DND-41 (cell line): ENCODE measurements at regions not wholly inside any gene's neighbourhood (a gene's known extent, or its start where the extent isn't known, plus 50 kb on each side); places are given as distances from the start of the nearest gene placed in this dataset.

ENCODE experiments used
- ATAC-seq: fragments of 200-7000 bp; cut with Tn5 transposase; 3 replicates; pipeline ENCODE4 v1.9.1; 2021; ENCODE audit warnings: low read depth; ENCODE audit not compliant: insufficient read depth
- DNase-seq: peaks from one replicate; pipeline ENCODE4 v3.0.0-alpha.2; 2020
- H2AFZ ChIP-seq: 2 replicates; pipeline ENCODE4 v1.6.0; 2012; ENCODE audit warnings: low read depth, low read length
- H3K27ac ChIP-seq: 2 replicates; pipeline ENCODE4 v1.5.1; 2012; ENCODE audit warnings: low read length, inconsistent platforms
- H3K27me3 ChIP-seq: fragments of 200-600 bp; sonication (generic); 2 replicates; pipeline ENCODE4 v1.6.0; 2012; ENCODE audit warnings: low read length, mild to moderate bottlenecking, inconsistent platforms; ENCODE audit not compliant: insufficient read depth, poor library complexity
- H3K36me3 ChIP-seq: 2 replicates; pipeline ENCODE4 v1.5.1; 2012; ENCODE audit warnings: low read length, inconsistent platforms; ENCODE audit not compliant: insufficient read depth
- H3K4me1 ChIP-seq: 2 replicates; pipeline ENCODE4 v1.5.1; 2012; ENCODE audit warnings: mild to moderate bottlenecking, low read length; ENCODE audit not compliant: insufficient read depth
- H3K4me2 ChIP-seq: 2 replicates; pipeline ENCODE4 v1.6.0; 2012; ENCODE audit warnings: mild to moderate bottlenecking, moderate library complexity, low read length, inconsistent platforms; ENCODE audit not compliant: insufficient read depth
- H3K4me3 ChIP-seq, 2 experiments: fragments of 200-600 bp in 1 of 2; shearing (Covaris generic) in 1 of 2; 2 replicates each; pipeline ENCODE4 v1.5.1; 2012 to 2016; ENCODE audit warnings: inconsistent platforms in 2 of 2, low read length in 2 of 2, mild to moderate bottlenecking in 2 of 2, low read depth in 1 of 2, moderate library complexity in 1 of 2
- H3K79me2 ChIP-seq: 2 replicates; pipeline ENCODE4 v1.6.0; 2012; ENCODE audit warnings: low read length, inconsistent platforms; ENCODE audit not compliant: insufficient read depth
- H3K9ac ChIP-seq: 2 replicates; pipeline ENCODE4 v1.6.0; 2012; ENCODE audit warnings: low read depth, mild to moderate bottlenecking, inconsistent platforms, low read length, moderate library complexity
- H3K9me3 ChIP-seq: 2 replicates; pipeline ENCODE4 v1.5.1; 2012; ENCODE audit warnings: low read length, moderate library complexity, mild to moderate bottlenecking, inconsistent platforms; ENCODE audit not compliant: insufficient read depth, severe bottlenecking
- H4K20me1 ChIP-seq: 2 replicates; pipeline ENCODE4 v1.6.0; 2012; ENCODE audit warnings: low read length; ENCODE audit not compliant: insufficient read depth
- EZH2 ChIP-seq: IDR thresholded peaks from 3 replicates; pipeline ENCODE4 v1.6.1; 2012; ENCODE audit warnings: borderline replicate concordance, low read depth, mild to moderate bottlenecking, moderate library complexity, low read length, inconsistent platforms; ENCODE audit not compliant: severe bottlenecking
- TF ChIP-seq, protein P1 (sequence below): IDR thresholded peaks from 2 replicates; pipeline ENCODE4 v1.5.1; 2012; ENCODE audit warnings: borderline replicate concordance, low read length, moderate library complexity, mild to moderate bottlenecking; ENCODE audit not compliant: poor library complexity, severe bottlenecking; ENCODE audit errors: extremely low read depth

- no peak overlapping the region for H3K4me2 ChIP-seq
- ATAC-seq = no peak
- TF ChIP-seq, protein P1, sequence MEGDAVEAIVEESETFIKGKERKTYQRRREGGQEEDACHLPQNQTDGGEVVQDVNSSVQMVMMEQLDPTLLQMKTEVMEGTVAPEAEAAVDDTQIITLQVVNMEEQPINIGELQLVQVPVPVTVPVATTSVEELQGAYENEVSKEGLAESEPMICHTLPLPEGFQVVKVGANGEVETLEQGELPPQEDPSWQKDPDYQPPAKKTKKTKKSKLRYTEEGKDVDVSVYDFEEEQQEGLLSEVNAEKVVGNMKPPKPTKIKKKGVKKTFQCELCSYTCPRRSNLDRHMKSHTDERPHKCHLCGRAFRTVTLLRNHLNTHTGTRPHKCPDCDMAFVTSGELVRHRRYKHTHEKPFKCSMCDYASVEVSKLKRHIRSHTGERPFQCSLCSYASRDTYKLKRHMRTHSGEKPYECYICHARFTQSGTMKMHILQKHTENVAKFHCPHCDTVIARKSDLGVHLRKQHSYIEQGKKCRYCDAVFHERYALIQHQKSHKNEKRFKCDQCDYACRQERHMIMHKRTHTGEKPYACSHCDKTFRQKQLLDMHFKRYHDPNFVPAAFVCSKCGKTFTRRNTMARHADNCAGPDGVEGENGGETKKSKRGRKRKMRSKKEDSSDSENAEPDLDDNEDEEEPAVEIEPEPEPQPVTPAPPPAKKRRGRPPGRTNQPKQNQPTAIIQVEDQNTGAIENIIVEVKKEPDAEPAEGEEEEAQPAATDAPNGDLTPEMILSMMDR = no peak
- TF ChIP-seq EZH2 = no peak
These were observed 110.8 kb upstream of the KCNJ3 start for GRCh38 chr2:154587739-154588138.

GRCh38 chr2:154588838-154589237 is 109.7 kb upstream of the KCNJ3 start:
- TF ChIP-seq, protein P1 = no peak
- TF ChIP-seq EZH2 = no peak
- Histone ChIP-seq H3K4me2 (no peak overlapping the region), H3K9me3 (no peaks in the 10 kb centered on the region), H3K4me1 (no peaks in the 10 kb centered on the region), H3K36me3 (no peaks in the 10 kb centered on the region), H3K27me3 (no peaks in the 10 kb centered on the region), H2AFZ (no peak overlapping the region), H3K4me3 (no peak overlapping the region), H3K27ac (no peak overlapping the region), H4K20me1 (no peaks in the 10 kb centered on the region), H3K9ac (no peak overlapping the region), H3K79me2 (no peaks in the 10 kb centered on the region)
- no peak for DNase-seq
- no peak for ATAC-seq

More at GRCh38 chr2:154587739-154588138, 110.8 kb upstream of the KCNJ3 start:
- Histone ChIP-seq H3K4me3 (no peak overlapping the region), H3K36me3 (no peaks in the 10 kb centered on the region), H3K79me2 (no peaks in the 10 kb centered on the region), H3K9ac (no peak overlapping the region), H3K4me1 (no peaks in the 10 kb centered on the region), H3K9me3 (no peaks in the 10 kb centered on the region), H2AFZ (no peak overlapping the region), H3K27ac (no peak overlapping the region), H4K20me1 (no peaks in the 10 kb centered on the region), H3K27me3 (no peaks in the 10 kb centered on the region)
- no peak for DNase-seq

GRCh38 chr2:154589514-154589913 is 109.0 kb upstream of the KCNJ3 start:
- Histone ChIP-seq H3K9ac (no peak overlapping the region), H3K9me3 (no peaks in the 10 kb centered on the region), H3K4me1 (no peaks in the 10 kb centered on the region), H3K36me3 (no peaks in the 10 kb centered on the region), H3K27me3 (no peaks in the 10 kb centered on the region), H3K4me3 (no peak overlapping the region), H3K79me2 (no peaks in the 10 kb centered on the region), H3K4me2 (no peak overlapping the region), H4K20me1 (no peaks in the 10 kb centered on the region), H3K27ac (no peak overlapping the region), H2AFZ (no peak overlapping the region)
- DNase-seq (no peak), ATAC-seq (no peak)
- TF ChIP-seq, protein P1 = no peak
- TF ChIP-seq EZH2 = no peak
